ENCODE measurements at regions not wholly inside any gene's neighbourhood (a gene's known extent, or its start where the extent isn't known, plus 50 kb on each side); places are given as distances from the start of the nearest gene placed in this dataset.

- Histone ChIP-seq H3K4me1 (peaks cover 5% of the 10 kb centered on the region), H3K9me3 (ENCODE audit: control insufficient read depth, low read length) (no peaks in the 10 kb centered on the region), H3K9ac (no peak overlapping the region), H3K27ac (no peak overlapping the region), H3K27me3 (ENCODE audit: control insufficient read depth, insufficient read depth, low read length) (no peaks in the 10 kb centered on the region), H3K4me3 (ENCODE audit: low read depth, low read length) (no peak overlapping the region), H3K36me3 (ENCODE audit: control insufficient read depth, insufficient read depth, low read length) (no peaks in the 10 kb centered on the region), H3K79me2 (no peaks in the 10 kb centered on the region), H2AFZ (no peak overlapping the region), H3K4me2 (ENCODE audit: low read length) (no peak overlapping the region)
- no peak for TF ChIP-seq CTCF (IDR thresholded peaks at IDR 0.05)
Observed at GRCh38 chr3:13198264-13198879, 125.1 kb upstream of the IQSEC1 start.

GRCh38 chr3:13197795-13198194 is 124.6 kb upstream of the IQSEC1 start:
- Histone ChIP-seq H3K4me2 (ENCODE audit: low read length) (no peak overlapping the region), H3K27ac (no peak overlapping the region), H3K4me3 (ENCODE audit: low read depth, low read length) (no peak overlapping the region), H3K9ac (no peak overlapping the region), H3K4me1 (peaks cover 5% of the 10 kb centered on the region), H3K9me3 (ENCODE audit: control insufficient read depth, low read length) (no peaks in the 10 kb centered on the region), H2AFZ (no peak overlapping the region), H3K27me3 (ENCODE audit: control insufficient read depth, insufficient read depth, low read length) (no peaks in the 10 kb centered on the region), H3K36me3 (ENCODE audit: control insufficient read depth, insufficient read depth, low read length) (no peaks in the 10 kb centered on the region), H3K79me2 (no peaks in the 10 kb centered on the region)
- TF ChIP-seq CTCF (IDR thresholded peaks at IDR 0.05) = no peak

GRCh38 chr3:13197281-13197680 is 124.1 kb upstream of the IQSEC1 start:
- Histone ChIP-seq H3K27me3 (ENCODE audit: control insufficient read depth, insufficient read depth, low read length) (no peaks in the 10 kb centered on the region), H3K27ac (no peak overlapping the region), H3K4me1 (peaks cover 5% of the 10 kb centered on the region), H3K4me2 (ENCODE audit: low read length) (no peak overlapping the region), H2AFZ (no peak overlapping the region), H3K9ac (no peak overlapping the region), H3K4me3 (ENCODE audit: low read depth, low read length) (no peak overlapping the region), H3K9me3 (ENCODE audit: control insufficient read depth, low read length) (no peaks in the 10 kb centered on the region), H3K36me3 (ENCODE audit: control insufficient read depth, insufficient read depth, low read length) (no peaks in the 10 kb centered on the region), H3K79me2 (no peaks in the 10 kb centered on the region)
- TF ChIP-seq CTCF (IDR thresholded peaks at IDR 0.05) = no peak

- no peak overlapping the region for H3K27ac ChIP-seq
- H3K36me3 ChIP-seq (ENCODE audit: control insufficient read depth, insufficient read depth, low read length) = no peaks in the 10 kb centered on the region
- no peak overlapping the region for H3K9ac ChIP-seq
- peaks cover 3% of the 10 kb centered on the region for H3K4me1 ChIP-seq
- H3K79me2 ChIP-seq = no peaks in the 10 kb centered on the region
- no peak for TF ChIP-seq CTCF (IDR thresholded peaks at IDR 0.05)
- H3K4me3 ChIP-seq (ENCODE audit: low read depth, low read length) = no peak overlapping the region
- H2AFZ ChIP-seq = no peak overlapping the region
- no peak overlapping the region for H3K4me2 ChIP-seq (ENCODE audit: low read length)
- H3K9me3 ChIP-seq (ENCODE audit: control insufficient read depth, low read length) = no peaks in the 10 kb centered on the region
- no peaks in the 10 kb centered on the region for H3K27me3 ChIP-seq (ENCODE audit: control insufficient read depth, insufficient read depth, low read length)
Observed at GRCh38 chr3:13195374-13195773, 122.1 kb upstream of the IQSEC1 start.

Data from parathyroid adenoma (tissue), 2 donors.